Coronary artery (tissue), 2 donors: ENCODE measurements at regions not wholly inside any gene's neighbourhood (a gene's known extent, or its start where the extent isn't known, plus 50 kb on each side); places are given as distances from the start of the nearest gene placed in this dataset.

Experiments
- DNase-seq: peaks from one replicate; pipeline ENCODE4 v3.0.0-alpha.2; 2017; ENCODE audit warnings: low spot score
- H3K27ac ChIP-seq, 2 donors: fragments of 200-600 bp; sonication (generic); one replicate each; pipeline ENCODE4 v1.5.1; 2016 to 2019
- H3K4me3 ChIP-seq: fragments of 200-600 bp; sonication (generic); 2 replicates; pipeline ENCODE4 v1.5.1; 2016; ENCODE audit warnings: mild to moderate bottlenecking, moderate library complexity
- TF ChIP-seq, protein P1 (sequence below): fragments of 200-600 bp; sonication (generic); IDR thresholded peaks from one replicate; pipeline ENCODE4 v1.5.1; 2019; ENCODE audit warnings: antibody characterized with exemption

- TF ChIP-seq, protein P1, sequence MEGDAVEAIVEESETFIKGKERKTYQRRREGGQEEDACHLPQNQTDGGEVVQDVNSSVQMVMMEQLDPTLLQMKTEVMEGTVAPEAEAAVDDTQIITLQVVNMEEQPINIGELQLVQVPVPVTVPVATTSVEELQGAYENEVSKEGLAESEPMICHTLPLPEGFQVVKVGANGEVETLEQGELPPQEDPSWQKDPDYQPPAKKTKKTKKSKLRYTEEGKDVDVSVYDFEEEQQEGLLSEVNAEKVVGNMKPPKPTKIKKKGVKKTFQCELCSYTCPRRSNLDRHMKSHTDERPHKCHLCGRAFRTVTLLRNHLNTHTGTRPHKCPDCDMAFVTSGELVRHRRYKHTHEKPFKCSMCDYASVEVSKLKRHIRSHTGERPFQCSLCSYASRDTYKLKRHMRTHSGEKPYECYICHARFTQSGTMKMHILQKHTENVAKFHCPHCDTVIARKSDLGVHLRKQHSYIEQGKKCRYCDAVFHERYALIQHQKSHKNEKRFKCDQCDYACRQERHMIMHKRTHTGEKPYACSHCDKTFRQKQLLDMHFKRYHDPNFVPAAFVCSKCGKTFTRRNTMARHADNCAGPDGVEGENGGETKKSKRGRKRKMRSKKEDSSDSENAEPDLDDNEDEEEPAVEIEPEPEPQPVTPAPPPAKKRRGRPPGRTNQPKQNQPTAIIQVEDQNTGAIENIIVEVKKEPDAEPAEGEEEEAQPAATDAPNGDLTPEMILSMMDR: no peak
- H3K4me3 ChIP-seq: no peak overlapping the region
- no peak overlapping the region for H3K27ac ChIP-seq
- no peak for DNase-seq
Observed at GRCh38 chr14:106500571-106500970, 974.2 kb downstream of the TMEM121 start.

DNA sequence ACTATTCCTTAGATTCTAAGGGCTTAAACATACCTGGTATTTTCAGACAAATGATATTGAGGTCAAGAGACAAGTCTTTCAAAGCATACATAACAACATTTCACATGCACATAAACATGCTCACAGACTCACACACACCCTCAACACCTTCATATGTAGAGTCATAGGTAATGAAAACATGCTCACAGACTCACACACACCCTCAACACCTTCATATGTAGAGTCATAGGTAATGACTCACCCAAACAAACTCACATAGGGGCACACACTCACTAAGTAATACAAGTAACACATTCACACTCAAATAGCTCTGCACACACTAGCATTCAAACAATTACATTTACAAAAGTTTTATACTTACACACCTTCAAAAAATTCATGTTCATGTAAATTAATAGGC, 975.5 kb downstream of the TMEM121 start:
- TF ChIP-seq, protein P1: no peak
- DNase-seq: no peak
- Histone ChIP-seq H3K27ac (no peak overlapping the region), H3K4me3 (no peak overlapping the region)

DNA sequence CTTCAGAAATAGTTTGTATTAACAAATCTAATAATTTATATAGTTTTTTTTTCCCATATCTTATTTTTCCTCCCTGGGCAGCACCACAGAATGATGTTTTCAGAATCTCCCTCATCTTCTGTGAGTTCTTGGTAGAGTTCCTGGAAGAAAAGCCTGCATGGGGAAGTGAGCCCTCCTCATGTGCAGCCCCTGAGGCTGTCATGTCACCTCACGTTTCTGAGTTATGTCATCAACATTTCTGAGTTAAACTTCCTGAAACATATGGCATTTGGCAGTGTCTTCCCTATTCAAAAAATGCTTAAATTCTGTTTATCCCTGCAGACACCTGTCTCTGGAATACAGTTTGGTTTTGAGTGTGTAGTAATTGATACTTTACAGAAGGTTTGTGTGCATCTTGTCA, 979.0 kb downstream of the TMEM121 start:
- Histone ChIP-seq H3K4me3 (no peak overlapping the region), H3K27ac (no peak overlapping the region)
- no peak for DNase-seq
- TF ChIP-seq, protein P1: no peak

DNA sequence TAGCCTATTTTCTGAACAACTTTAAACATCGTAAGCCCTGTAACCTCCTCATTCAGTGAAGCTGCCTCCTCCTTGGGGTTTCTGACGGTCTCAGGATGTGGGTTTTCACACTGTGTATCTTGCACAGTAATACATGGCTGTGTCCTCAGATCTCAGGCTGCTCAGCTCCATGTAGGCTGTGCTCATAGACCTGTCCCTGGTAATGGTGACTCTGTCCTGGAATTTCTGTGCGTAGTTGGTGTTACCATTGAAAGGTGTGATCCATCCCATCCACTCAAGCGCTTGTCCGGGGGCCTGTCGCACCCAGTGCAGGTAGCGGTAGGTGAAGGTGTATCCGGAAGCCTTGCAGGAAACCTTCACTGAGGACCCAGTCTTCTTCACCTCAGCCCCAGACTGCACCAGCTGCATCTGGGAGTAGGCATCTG, 980.5 kb downstream of the TMEM121 start:
- Histone ChIP-seq H3K27ac (no peak overlapping the region), H3K4me3 (no peak overlapping the region)
- TF ChIP-seq, protein P1: no peak
- no peak for DNase-seq

DNA sequence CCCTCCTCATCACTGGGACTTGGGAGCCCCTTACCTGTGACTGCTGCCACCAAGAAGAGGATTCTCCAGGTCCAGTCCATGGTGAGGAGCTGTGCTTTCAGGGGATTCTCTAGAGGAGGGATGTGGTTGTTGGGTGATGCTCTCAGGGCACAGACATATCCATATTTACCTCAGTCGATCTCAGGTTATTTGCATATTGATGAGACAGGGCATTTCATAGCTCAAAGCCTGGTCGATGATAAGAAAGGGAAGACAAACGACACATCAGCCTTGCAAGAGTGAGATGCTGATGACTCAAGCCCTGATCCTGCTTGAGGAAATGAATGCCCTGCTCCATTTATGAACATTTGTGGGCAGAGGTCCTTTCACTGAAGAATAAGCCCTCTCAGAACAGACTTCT, 981.0 kb downstream of the TMEM121 start:
- no peak for DNase-seq
- Histone ChIP-seq H3K27ac (no peak overlapping the region), H3K4me3 (no peak overlapping the region)
- TF ChIP-seq, protein P1: no peak

DNA sequence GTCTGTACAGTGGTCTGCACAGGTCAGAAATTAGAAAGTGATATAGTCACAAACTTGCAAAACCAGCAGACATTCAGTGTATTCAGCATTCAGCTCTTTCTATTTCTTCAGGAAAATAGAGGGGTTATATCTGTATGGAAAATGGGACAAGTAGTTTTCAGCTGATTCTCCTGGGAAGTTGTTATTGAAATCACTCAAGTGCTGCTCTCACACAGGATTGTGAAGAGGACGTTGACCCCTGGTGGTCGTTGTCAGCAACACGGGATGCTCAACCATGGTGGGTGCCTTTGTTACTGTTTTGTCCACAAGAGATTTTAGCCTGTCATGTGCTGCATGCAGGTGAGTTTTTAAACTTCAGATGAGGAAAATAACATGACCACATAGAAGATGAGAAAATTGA, 981.8 kb downstream of the TMEM121 start:
- Histone ChIP-seq H3K27ac (no peak overlapping the region), H3K4me3 (no peak overlapping the region)
- TF ChIP-seq, protein P1: no peak
- DNase-seq: no peak

DNA sequence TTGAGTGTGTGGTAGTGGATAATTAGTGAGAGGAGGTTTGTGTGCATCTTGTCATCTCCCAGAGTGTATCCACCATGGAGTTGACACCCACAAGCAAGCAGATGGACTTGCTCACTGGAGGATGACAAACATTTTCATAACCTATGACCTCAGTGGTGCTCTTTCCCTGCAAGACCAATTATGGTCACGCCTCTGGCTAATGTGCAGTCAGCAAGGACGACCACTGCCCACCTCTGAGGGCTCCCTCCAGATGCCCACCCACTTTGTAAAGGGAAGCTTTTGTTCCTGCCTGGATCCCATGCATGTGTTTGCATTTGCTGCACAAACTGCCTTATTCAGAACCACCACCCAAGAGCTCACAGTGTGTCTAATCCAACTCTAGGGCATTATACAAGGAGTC, 982.8 kb downstream of the TMEM121 start:
- Histone ChIP-seq H3K4me3 (no peak overlapping the region), H3K27ac (no peak overlapping the region)
- no peak for DNase-seq
- TF ChIP-seq, protein P1: no peak
